DMS 273 (cell line): ENCODE measurements at regions not wholly inside any gene's neighbourhood (a gene's known extent, or its start where the extent isn't known, plus 50 kb on each side); places are given as distances from the start of the nearest gene placed in this dataset.
"Not testable (repeated sequence)": the region's sequence is repeated elsewhere in the genome, so short reads cannot be mapped to it uniquely, and the experiment has no call there.

ENCODE experiments used
- DNase-seq: peaks from one replicate; lab custom pipeline; 2025; ENCODE audit not compliant: unreplicated experiment; lab: John Stamatoyannopoulos, UW

DNA sequence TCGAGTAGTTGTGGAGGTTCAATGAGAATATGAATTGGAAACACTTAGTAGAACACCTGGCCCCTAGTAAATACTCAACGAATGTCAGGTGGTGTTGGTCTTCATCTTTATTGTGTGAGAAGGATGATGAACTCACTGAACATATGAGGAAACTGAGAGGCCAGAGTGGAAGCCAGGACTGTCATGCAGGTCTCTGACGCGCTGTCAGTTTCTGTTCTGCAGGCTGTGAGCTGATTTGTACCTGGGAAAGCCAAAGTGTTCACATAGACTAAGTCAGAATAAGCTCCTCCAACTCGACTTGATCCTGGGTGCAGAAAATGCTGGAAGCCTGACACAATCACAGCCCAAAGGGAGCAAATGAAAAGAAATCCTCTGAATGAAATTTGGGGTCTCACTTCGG lies 222.2 kb downstream of the LY86 start:
- DNase-seq: no peak

DNA sequence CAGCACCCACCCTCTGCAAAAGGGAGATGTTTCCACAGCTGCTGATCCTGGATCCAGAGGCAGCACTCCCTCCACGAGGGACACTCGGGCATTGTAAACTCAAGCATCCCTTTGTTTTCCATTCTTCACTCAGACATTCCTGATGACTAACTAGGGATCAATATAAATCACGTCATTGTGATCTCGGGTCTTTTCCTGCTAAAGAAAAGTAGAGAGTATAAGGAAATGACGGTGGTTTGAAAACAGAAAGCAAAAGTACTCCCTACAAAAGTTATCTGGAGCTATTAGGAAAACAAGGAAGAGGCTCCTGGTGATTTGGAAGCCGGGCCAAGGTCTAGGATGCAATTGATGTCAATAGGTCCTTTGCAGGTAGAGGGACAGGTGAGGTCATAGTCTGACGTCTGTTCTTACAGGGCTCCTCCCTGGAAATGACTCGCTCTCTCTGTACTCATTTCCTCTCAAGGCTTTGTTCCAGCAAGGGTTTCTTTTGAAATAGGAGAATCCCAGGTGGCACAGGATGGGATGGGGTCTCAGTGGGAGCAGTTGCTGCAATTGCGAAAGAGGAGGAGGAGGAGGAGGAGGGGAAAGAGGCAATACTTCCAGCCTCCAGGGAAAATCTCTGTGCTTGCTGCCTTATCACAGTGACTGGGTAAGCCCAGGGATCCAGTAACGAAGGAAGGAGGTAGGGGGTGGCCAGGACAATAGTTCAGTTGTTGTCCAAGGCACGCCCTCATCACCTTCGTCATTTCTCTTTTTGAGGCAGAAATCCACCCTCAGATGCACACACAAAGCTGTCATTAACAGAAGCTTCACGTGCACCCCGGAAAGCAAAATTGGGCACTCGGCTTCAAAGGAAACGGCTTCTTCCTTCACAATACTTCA lies 222.8 kb downstream of the LY86 start:
- DNase-seq: peak; percentile 13

DNA sequence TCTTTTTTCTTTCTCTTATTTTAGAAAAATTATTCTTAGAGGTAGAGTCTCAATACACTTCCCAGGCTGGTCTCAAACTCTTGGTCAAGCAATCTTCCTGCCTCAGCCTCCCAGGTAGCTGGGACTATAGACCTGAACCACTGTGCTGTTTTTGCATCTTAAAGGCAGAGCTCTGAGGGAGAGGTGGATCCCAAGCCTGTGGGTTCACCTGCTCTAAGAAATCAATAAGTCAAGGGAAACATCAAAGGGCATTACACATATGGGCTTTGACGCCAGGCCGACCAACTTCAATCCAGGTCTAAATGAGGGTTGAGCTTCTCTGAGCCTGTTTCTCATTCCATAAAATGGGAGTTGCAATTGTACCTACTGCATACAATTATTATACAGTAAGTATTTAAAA lies 223.9 kb downstream of the LY86 start:
- DNase-seq: no peak

DNA sequence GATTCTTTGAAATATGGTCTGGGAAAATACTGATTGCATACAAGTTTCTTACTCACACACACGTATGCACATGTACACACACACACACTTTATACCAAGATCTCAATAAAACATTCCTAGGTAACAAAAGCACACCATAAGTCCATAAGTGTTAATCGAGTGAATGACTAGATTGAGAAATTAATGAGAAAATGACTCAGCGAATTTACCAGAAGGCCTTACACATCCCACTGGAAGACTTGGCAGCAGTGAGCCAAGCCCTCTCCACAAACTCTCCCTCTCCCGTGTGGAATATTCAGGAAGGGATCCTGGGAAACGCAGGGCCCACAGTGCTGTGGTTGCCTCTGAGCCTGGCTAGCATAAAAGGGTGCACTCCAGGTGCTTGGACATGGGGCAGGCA lies 227.2 kb downstream of the LY86 start:
- DNase-seq: no peak

DNA sequence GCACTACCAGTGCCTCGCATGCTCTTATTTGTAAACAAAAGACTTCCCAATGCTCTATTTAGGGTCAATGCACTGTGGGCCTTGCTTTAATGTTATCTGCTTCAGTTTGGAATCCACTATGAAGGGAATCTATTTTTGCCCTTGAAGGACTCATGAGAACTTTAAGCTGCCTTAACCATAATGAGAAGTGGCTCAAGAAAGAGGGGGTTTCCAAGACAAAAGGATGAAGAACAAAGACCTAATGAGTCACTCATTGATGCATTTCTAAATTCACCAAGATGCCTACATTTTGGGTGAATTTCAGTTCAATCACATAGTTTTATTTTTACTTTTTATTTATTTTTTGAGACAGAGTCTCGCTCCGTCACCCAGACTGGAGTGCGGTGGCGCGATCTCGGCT lies 228.2 kb downstream of the LY86 start:
- DNase-seq: no peak

DNA sequence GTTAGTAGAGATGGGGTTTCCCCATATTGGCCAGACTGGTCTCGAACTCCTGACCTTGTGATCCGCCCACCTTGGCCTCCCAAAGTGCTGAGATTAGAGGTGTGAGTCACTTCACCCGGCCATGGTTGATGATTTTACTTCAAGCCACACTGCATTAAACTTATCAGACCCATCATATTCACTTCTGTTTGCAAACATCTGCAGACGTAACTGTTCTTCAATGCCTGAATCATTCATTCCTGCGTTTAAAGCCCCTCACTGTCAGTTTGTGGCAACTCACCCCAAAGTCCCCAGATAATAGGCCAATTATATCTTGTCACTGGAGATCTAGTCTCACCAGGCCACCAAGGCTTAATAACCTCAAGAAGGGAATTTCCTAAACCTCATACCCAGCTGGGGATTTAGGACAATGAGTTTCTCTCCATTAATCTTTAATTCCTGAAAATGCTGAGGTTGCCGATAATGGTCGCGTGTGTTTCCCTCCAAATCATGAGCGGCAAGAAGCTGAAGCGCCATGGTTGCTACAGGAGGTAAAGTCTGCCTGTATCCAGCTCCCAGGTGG lies 229.6 kb downstream of the LY86 start:
- no peak for DNase-seq

DNA sequence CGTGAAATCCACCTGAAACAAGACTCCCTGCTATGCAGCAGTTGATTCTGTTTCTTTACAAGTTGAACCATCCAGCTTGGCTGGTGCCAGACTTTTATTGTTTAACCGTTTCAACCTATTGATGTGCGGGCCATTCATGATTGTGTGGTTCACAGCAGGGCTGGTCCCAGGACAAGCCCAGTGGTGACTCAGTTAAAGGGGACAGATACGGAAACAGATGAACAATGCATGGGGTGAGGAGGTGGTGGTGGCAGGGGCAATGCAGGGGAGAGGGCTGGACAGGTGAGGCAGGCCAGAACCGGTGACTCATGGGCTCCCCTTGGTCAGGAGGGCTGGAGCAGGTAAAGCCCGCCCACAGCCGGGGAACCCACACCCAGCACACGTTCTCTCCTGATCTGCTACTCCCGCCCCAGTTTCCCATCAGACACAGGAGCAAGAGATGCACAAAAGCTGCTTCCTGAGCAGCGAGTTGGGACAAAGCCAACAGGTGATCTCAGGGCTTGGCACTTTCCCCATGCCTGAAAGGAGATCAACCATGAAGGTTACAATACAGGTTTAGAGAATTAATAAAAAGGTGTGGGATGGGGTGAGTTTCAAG lies 232.2 kb downstream of the LY86 start:
- no peak for DNase-seq

DNA sequence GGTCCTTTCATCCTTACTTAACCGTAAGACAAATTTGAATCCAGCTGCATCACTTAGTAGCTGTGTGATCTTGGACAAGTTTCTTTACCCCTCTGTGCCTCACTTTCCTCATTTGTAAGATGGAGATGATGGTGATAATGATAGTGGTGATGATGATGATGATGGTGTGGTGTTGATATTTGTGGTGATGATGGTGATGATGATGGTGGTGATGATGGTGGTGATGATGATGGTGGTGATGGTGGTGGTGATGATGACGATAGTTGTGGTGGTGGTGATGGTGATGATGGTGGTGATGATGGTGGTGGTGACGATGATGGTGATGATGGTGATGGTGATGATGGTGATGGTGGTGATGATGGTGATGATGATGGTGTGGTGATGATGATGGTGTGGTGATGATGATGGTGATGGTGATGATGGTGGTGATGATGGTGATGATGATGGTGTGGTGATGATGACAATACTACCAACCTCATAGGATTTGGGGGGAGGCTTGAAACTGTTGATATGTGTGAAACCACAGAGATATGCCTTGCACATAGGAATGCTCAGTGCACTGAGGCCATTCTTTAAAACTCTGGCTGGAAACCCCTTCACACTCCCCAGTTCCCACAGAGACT lies 233.2 kb downstream of the LY86 start:
- no peak for DNase-seq

DNA sequence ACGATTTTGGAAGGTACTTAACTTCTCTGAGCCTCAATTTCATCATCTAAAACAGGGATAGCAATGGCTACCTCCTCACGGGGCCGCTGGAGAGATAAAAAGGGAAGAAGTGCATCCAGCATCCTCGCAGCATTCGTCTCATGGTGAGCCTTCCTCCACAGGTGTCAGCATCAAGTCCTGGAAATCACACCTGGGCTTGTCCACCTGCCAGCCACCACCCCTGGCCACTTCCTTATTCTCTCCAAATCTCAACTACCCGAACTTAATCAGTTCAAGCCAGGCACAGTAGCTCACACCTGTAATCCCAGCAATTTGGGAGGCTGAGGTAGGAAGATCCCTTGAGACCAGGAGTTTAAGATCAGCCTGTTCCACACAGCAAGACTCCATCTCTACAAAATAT lies 234.5 kb downstream of the LY86 start:
- no peak for DNase-seq

DNA sequence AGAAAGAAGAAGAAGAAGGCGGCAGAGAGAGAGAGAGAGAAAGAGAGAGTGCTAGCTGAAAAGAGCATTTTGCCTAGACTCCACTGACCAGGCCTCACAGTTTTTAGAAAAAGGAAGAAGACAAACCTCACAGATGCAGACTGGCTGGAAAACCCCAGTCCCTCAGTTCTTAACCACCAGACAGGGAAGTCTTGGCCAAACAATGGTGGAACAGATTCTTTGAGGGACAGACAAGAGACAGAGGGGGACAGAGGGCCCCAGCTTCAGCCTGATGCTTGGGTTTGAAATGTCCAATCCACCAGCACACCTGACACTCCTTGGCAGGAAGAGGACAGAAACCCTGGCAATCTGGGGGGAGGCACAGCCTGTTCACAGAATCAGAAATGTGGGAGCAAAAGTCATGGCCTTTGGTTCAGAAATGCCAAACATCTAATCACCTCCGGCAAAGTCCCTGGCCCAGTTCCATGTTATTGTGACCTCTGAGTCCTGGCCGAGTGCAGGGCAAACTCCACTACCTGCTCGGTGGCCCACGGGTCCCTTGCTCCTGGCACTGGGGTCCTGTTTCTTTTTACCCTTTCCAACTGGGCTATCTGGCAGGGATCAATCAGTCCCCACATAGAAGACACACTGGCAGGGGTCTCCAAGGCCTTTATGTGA lies 235.2 kb downstream of the LY86 start:
- no peak for DNase-seq

DNA sequence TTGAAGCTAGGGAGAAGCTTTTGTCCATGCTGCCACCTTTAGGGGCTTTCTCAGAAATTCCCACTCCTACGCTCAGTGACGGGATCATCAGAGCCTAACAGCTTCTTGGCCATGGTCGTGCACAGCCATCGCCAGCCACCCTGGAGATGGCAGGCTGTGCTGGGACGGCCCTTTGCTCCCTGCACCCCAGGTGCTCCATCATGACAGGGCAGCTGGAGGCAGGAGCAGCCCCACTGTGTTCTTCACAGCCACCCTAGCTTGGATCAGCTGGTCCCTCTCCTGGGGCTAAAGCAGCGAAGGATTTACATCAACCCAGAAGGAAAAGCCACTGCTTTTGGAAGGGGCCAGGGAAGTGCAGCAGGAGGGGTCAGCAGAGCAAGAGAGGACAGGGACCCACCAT lies 235.9 kb downstream of the LY86 start:
- no peak for DNase-seq

DNA sequence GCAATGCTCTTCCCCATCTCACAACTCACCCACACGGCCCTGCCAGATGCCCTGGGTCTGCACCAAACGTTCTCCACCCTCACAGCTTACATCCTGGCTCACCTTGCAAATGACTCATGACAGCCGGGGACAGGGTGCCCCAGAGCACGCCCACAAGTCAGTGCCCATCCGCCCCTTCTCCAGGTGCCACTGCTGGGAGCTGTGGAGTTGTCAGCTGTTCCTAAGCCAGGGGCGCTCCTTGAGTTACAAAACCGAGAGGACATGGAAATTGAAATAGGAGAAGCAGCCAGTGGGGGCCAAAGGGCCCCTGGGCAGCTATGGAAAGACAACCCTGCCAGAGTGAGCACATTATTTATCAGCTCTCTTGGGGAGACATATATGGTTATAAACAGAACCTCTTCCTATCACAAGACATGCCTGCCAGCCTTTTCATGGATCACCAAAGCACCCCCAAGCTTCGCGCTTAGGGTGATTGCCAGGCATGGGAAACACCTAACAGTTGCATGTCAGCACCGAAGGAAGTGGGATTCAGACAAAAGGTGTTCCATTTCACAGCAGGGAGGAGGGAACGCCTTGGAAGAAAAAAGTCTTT lies 236.8 kb downstream of the LY86 start:
- no peak for DNase-seq

DNA sequence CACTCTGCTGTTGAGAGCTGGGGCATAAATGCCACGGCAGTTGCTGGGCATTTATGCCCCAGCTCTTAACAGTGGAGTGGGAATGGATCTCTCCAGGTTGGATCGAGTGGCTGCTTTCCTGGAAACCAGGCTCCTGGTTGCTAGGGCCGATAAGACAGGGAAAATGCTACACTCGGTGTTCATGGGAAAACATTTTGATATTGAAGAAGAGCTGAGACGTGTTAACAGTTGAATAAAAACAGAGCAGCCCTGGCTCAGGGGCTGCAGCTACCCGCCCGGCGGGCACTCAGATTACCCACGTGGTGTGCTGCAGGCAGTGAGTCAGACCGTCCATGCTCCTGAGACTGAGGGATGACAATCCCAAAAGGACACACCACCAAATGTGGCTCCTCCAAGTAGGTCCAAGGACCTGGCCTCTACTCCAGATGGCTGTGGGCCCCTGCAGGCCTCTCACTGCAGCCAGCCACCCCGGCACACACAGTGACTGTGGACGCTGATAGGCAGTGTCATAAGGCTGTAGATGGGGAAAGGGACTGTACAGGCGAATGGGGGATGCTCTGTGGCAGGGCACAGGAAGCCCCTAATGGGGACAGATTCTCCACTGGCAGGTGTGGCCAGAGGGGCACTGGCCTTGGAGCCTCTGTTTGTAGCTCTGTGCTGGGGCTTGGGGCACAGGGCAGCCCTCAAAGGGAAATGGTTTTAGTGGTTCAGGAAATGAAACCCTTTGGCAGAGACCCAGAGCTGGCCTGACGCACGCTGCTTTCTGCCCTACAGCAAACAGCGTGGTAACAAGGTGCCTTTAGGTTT lies 237.8 kb downstream of the LY86 start:
- DNase-seq: peak; percentile 17

DNA sequence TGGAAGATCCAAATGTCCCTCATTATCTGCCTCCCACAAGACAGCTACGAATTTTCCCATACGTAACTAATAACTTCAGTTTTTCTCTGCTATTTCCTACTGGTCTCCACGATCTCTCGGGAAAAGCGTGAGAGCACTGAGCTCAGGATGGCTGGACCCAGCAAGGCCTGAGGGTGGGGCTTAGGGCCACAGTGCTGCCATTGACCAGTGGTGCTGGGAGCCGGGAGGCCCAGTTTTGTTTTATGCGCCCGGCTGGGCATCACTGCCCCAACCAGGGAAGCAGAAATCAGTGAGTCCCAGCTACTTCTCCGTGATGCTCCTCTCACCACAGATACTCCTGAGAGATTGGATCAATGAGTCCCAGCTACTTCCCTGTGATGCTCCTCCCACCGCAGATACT lies 238.4 kb downstream of the LY86 start:
- DNase-seq: no peak

DNA sequence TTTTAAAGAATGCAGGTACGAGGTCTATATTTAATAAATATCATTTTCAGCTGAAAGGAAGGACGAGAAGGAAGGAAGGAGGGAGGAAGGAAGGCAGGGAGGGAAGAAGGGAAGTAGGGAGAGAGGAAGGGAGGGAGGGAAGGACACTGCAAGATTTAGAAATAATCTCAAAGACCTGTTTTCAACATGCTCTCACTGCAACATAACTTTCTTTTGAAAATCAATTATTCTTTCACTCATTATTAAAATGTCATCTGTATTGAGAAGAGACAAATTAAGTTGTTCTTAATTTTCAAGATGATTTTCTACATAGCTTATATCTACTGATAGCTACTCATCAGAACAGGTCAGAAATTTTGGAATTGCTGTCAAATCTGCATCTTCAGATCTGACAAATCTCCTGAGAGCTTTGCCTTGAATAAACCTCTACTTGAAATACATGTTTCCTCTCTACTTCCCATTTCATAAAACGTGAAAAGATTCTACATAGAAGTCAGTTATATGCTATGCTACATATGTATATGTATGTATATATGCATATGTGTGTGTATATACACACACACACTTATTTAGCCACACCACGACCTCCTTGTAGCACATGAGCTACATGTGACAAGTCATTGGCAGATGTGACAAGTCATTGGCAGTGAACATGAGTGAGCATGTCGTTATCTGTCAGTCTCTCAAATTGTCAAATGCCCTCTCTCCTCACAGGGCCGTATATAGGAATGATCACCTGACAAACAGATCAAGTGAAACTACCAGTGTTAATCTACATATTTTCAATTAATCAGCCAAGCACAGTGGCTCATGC lies 241.6 kb downstream of the LY86 start:
- DNase-seq: no peak

DNA sequence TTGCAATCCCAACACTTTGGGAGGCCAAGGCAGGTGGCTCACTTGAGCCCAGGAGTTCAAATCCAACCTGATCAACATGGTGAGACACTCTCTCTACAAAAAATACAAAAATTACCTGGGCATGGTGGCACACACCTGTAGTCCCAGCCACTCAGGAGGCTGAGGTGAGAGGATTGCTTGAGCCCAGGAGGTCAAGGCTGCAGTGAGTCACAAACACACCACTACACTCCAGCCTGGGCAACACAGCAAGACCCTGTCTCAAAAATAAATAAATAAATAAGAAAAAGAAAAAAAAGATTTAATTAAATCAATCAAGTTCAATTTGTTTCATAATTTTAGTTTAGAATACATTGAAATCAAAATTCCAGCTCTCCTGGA lies 242.2 kb downstream of the LY86 start:
- DNase-seq: not testable (repeated sequence)

DNA sequence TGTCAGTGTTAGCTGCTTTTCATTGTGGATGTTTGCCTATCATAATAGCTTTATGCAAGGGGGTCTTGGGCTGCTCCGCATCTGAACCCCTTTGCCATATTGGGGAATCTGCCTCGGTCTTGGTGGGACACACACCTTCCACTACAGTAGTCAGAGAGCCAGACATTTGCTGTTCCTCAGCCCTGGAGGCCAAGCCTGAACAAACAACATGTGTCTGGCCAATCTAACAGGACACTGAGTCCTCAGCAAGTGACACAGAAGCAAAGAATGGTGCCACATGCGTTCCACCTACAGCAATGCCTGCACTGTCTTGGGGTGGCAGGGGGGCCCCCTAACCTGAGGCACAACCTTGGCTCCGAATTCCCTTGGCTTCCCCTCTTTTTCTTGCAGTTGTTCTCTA lies 243.9 kb downstream of the LY86 start:
- DNase-seq: no peak

DNA sequence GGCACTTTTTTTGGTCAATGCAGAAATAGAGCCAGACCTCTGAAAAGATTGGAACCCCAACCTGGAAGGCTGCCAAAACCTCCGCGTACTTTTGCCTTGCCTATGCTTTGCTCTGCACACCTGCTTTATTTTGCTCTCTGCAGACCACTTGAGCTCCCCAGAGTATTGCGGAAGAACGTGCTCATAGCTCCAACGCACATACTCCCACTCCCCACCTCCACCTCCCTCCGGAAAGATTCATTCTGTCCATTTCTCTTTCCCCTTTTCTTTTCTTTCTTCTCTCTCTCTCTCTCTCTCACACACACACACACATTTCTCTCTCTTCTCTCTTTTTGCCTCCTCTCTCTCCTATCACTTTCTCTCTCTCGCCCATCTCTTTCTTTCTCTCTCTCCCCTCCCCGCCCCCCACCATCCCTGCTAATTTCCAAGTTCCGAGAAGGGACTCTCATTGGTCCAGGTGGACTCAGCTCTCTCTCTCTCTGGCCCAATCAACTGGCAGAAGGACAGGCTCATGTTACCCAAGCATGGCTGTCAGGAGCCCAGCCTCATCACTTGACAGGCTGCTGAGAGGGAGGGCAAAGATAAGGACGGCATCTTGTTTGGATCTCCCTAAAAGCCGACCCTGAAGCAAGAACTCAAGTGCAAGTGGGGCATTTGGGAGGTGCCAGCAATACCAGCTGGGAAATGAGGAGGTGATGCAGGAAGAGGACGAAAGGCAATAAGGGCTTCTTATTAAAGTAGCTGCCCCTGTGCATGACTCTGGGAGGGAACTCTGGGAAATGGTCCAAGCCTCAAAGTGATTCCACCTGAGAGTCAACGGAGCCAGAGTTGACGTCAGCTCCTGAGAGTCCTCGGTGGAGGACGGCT lies 246.1 kb downstream of the LY86 start:
- peak; percentile 63 for DNase-seq

DNA sequence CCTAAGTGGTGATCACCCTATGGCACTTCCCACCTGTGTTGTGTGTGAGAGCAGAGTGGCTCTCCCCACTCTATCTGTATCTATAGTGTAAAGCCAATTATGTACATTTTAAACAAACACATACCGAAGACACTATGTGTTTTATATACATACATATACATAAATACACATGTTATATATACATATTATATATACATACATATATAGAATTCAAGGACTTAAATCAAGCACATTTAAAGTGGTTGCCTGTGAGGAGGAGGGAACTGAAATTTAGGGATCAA lies 246.6 kb downstream of the LY86 start:
- DNase-seq: no peak
